ENCODE measurements at regions not wholly inside any gene's neighbourhood (a gene's known extent, or its start where the extent isn't known, plus 50 kb on each side); places are given as distances from the start of the nearest gene placed in this dataset.

- Histone ChIP-seq H3K79me2 (ENCODE audit: control insufficient read depth, insufficient read depth, low read length, unreplicated experiment) (no peaks in the 10 kb centered on the region), H3K27me3 (ENCODE audit: insufficient read depth, low read length) (no peaks in the 10 kb centered on the region), H2AFZ (ENCODE audit: low read length, unreplicated experiment) (no peak overlapping the region), H3K4me3 (ENCODE audit: low read depth, low read length) (no peak overlapping the region), H3K27ac (ENCODE audit: low read depth, low read length) (no peak overlapping the region), H3K36me3 (ENCODE audit: insufficient read depth, low read length) (no peaks in the 10 kb centered on the region), H3K4me1 (ENCODE audit: control insufficient read depth, insufficient read depth, low read length, unreplicated experiment) (no peaks in the 10 kb centered on the region)
Observed at GRCh38 chr10:8296090-8296733, 241.7 kb downstream of the GATA3 start.

GRCh38 chr10:8296734-8297101 lies 242.2 kb downstream of the GATA3 start:
- Histone ChIP-seq H3K4me3 (ENCODE audit: low read depth, low read length) (no peak overlapping the region), H3K4me1 (ENCODE audit: control insufficient read depth, insufficient read depth, low read length, unreplicated experiment) (no peaks in the 10 kb centered on the region), H3K27ac (ENCODE audit: low read depth, low read length) (no peak overlapping the region), H3K27me3 (ENCODE audit: insufficient read depth, low read length) (no peaks in the 10 kb centered on the region), H3K36me3 (ENCODE audit: insufficient read depth, low read length) (no peaks in the 10 kb centered on the region), H3K79me2 (ENCODE audit: control insufficient read depth, insufficient read depth, low read length, unreplicated experiment) (no peaks in the 10 kb centered on the region), H2AFZ (ENCODE audit: low read length, unreplicated experiment) (no peak overlapping the region)

GRCh38 chr10:8297107-8297506 lies 242.6 kb downstream of the GATA3 start:
- Histone ChIP-seq H3K4me1 (ENCODE audit: control insufficient read depth, insufficient read depth, low read length, unreplicated experiment) (no peaks in the 10 kb centered on the region), H3K27ac (ENCODE audit: low read depth, low read length) (no peak overlapping the region), H3K79me2 (ENCODE audit: control insufficient read depth, insufficient read depth, low read length, unreplicated experiment) (no peaks in the 10 kb centered on the region), H3K4me3 (ENCODE audit: low read depth, low read length) (no peak overlapping the region), H3K27me3 (ENCODE audit: insufficient read depth, low read length) (no peaks in the 10 kb centered on the region), H2AFZ (ENCODE audit: low read length, unreplicated experiment) (no peak overlapping the region), H3K36me3 (ENCODE audit: insufficient read depth, low read length) (no peaks in the 10 kb centered on the region)

GRCh38 chr10:8297959-8298358 lies 243.5 kb downstream of the GATA3 start:
- Histone ChIP-seq H3K4me3 (ENCODE audit: low read depth, low read length) (no peak overlapping the region), H3K4me1 (ENCODE audit: control insufficient read depth, insufficient read depth, low read length, unreplicated experiment) (no peaks in the 10 kb centered on the region), H3K36me3 (ENCODE audit: insufficient read depth, low read length) (no peaks in the 10 kb centered on the region), H3K27me3 (ENCODE audit: insufficient read depth, low read length) (no peaks in the 10 kb centered on the region), H3K27ac (ENCODE audit: low read depth, low read length) (no peak overlapping the region), H3K79me2 (ENCODE audit: control insufficient read depth, insufficient read depth, low read length, unreplicated experiment) (no peaks in the 10 kb centered on the region), H2AFZ (ENCODE audit: low read length, unreplicated experiment) (no peak overlapping the region)

GRCh38 chr10:8298896-8299570 lies 244.5 kb downstream of the GATA3 start:
- Histone ChIP-seq H3K36me3 (ENCODE audit: insufficient read depth, low read length) (no peaks in the 10 kb centered on the region), H3K27ac (ENCODE audit: low read depth, low read length) (no peak overlapping the region), H2AFZ (ENCODE audit: low read length, unreplicated experiment) (no peak overlapping the region), H3K4me1 (ENCODE audit: control insufficient read depth, insufficient read depth, low read length, unreplicated experiment) (no peaks in the 10 kb centered on the region), H3K79me2 (ENCODE audit: control insufficient read depth, insufficient read depth, low read length, unreplicated experiment) (no peaks in the 10 kb centered on the region), H3K27me3 (ENCODE audit: insufficient read depth, low read length) (no peaks in the 10 kb centered on the region), H3K4me3 (ENCODE audit: low read depth, low read length) (no peak overlapping the region)

GRCh38 chr10:8300925-8301324 lies 246.4 kb downstream of the GATA3 start:
- H3K4me1 ChIP-seq (ENCODE audit: control insufficient read depth, insufficient read depth, low read length, unreplicated experiment): no peaks in the 10 kb centered on the region
- no peaks in the 10 kb centered on the region for H3K27me3 ChIP-seq (ENCODE audit: insufficient read depth, low read length)
- no peak overlapping the region for H3K4me3 ChIP-seq (ENCODE audit: low read depth, low read length)
- no peak overlapping the region for H2AFZ ChIP-seq (ENCODE audit: low read length, unreplicated experiment)
- no peaks in the 10 kb centered on the region for H3K36me3 ChIP-seq (ENCODE audit: insufficient read depth, low read length)
- no peaks in the 10 kb centered on the region for H3K79me2 ChIP-seq (ENCODE audit: control insufficient read depth, insufficient read depth, low read length, unreplicated experiment)
- no peak overlapping the region for H3K27ac ChIP-seq (ENCODE audit: low read depth, low read length)

- H3K27ac ChIP-seq (ENCODE audit: low read depth, low read length): no peak overlapping the region
- no peak overlapping the region for H2AFZ ChIP-seq (ENCODE audit: low read length, unreplicated experiment)
- H3K4me1 ChIP-seq (ENCODE audit: control insufficient read depth, insufficient read depth, low read length, unreplicated experiment): no peaks in the 10 kb centered on the region
- no peak overlapping the region for H3K4me3 ChIP-seq (ENCODE audit: low read depth, low read length)
- no peaks in the 10 kb centered on the region for H3K27me3 ChIP-seq (ENCODE audit: insufficient read depth, low read length)
- no peaks in the 10 kb centered on the region for H3K36me3 ChIP-seq (ENCODE audit: insufficient read depth, low read length)
- no peaks in the 10 kb centered on the region for H3K79me2 ChIP-seq (ENCODE audit: control insufficient read depth, insufficient read depth, low read length, unreplicated experiment)
Observed at GRCh38 chr10:8301333-8301732, 246.8 kb downstream of the GATA3 start.

GRCh38 chr10:8301831-8302230 lies 247.3 kb downstream of the GATA3 start:
- Histone ChIP-seq H3K4me1 (ENCODE audit: control insufficient read depth, insufficient read depth, low read length, unreplicated experiment) (no peaks in the 10 kb centered on the region), H3K4me3 (ENCODE audit: low read depth, low read length) (no peak overlapping the region), H3K36me3 (ENCODE audit: insufficient read depth, low read length) (no peaks in the 10 kb centered on the region), H3K79me2 (ENCODE audit: control insufficient read depth, insufficient read depth, low read length, unreplicated experiment) (no peaks in the 10 kb centered on the region), H2AFZ (ENCODE audit: low read length, unreplicated experiment) (no peak overlapping the region), H3K27me3 (ENCODE audit: insufficient read depth, low read length) (no peaks in the 10 kb centered on the region), H3K27ac (ENCODE audit: low read depth, low read length) (no peak overlapping the region)

- H2AFZ ChIP-seq (ENCODE audit: low read length, unreplicated experiment): no peak overlapping the region
- H3K4me3 ChIP-seq (ENCODE audit: low read depth, low read length): no peak overlapping the region
- H3K27ac ChIP-seq (ENCODE audit: low read depth, low read length): no peak overlapping the region
- H3K27me3 ChIP-seq (ENCODE audit: insufficient read depth, low read length): no peaks in the 10 kb centered on the region
- no peaks in the 10 kb centered on the region for H3K4me1 ChIP-seq (ENCODE audit: control insufficient read depth, insufficient read depth, low read length, unreplicated experiment)
- no peaks in the 10 kb centered on the region for H3K79me2 ChIP-seq (ENCODE audit: control insufficient read depth, insufficient read depth, low read length, unreplicated experiment)
- no peaks in the 10 kb centered on the region for H3K36me3 ChIP-seq (ENCODE audit: insufficient read depth, low read length)
Observed at GRCh38 chr10:8302565-8302964, 248.1 kb downstream of the GATA3 start.

GRCh38 chr10:8304861-8305260 lies 250.4 kb downstream of the GATA3 start:
- Histone ChIP-seq H2AFZ (ENCODE audit: low read length, unreplicated experiment) (no peak overlapping the region), H3K27ac (ENCODE audit: low read depth, low read length) (no peak overlapping the region), H3K4me3 (ENCODE audit: low read depth, low read length) (no peak overlapping the region), H3K79me2 (ENCODE audit: control insufficient read depth, insufficient read depth, low read length, unreplicated experiment) (no peaks in the 10 kb centered on the region), H3K27me3 (ENCODE audit: insufficient read depth, low read length) (no peaks in the 10 kb centered on the region), H3K4me1 (ENCODE audit: control insufficient read depth, insufficient read depth, low read length, unreplicated experiment) (no peaks in the 10 kb centered on the region), H3K36me3 (ENCODE audit: insufficient read depth, low read length) (no peaks in the 10 kb centered on the region)

GRCh38 chr10:8305876-8306652 lies 251.6 kb downstream of the GATA3 start:
- H3K36me3 ChIP-seq (ENCODE audit: insufficient read depth, low read length): no peaks in the 10 kb centered on the region
- H3K79me2 ChIP-seq (ENCODE audit: control insufficient read depth, insufficient read depth, low read length, unreplicated experiment): no peaks in the 10 kb centered on the region
- H3K4me3 ChIP-seq (ENCODE audit: low read depth, low read length): no peak overlapping the region
- H3K27me3 ChIP-seq (ENCODE audit: insufficient read depth, low read length): no peaks in the 10 kb centered on the region
- H3K4me1 ChIP-seq (ENCODE audit: control insufficient read depth, insufficient read depth, low read length, unreplicated experiment): no peaks in the 10 kb centered on the region
- H2AFZ ChIP-seq (ENCODE audit: low read length, unreplicated experiment): no peak overlapping the region
- no peak overlapping the region for H3K27ac ChIP-seq (ENCODE audit: low read depth, low read length)
